ENCODE measurements at regions not wholly inside any gene's neighbourhood (a gene's known extent, or its start where the extent isn't known, plus 50 kb on each side); places are given as distances from the start of the nearest gene placed in this dataset.
"Not testable (repeated sequence)": the region's sequence is repeated elsewhere in the genome, so short reads cannot be mapped to it uniquely, and the experiment has no call there.

DNA sequence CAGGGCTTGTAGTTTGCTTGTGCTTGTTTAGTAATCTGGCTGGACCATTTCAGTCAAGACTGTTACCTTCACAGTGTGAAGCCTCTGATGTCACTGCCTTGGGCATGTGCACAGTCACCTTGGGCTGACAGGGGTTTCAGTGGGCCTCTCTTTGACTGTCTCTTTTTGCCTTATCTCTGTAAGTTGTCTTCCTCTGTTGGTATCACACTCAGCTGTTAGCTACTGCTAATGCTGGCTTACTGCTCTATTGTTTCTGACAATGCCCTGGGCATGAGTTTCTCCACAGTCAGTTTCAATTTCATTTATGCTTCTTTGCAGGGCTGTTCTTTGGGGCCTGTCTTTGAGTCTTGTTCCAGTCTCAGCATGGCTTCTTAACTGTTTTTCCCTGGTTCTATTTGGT is 201.9 kb upstream of the SHH start:
- DNase-seq (ENCODE audit: low spot score): no peak
- Histone ChIP-seq H3K27ac (no peak overlapping the region), H3K4me3 (no peak overlapping the region)
- TF ChIP-seq, protein P1, sequence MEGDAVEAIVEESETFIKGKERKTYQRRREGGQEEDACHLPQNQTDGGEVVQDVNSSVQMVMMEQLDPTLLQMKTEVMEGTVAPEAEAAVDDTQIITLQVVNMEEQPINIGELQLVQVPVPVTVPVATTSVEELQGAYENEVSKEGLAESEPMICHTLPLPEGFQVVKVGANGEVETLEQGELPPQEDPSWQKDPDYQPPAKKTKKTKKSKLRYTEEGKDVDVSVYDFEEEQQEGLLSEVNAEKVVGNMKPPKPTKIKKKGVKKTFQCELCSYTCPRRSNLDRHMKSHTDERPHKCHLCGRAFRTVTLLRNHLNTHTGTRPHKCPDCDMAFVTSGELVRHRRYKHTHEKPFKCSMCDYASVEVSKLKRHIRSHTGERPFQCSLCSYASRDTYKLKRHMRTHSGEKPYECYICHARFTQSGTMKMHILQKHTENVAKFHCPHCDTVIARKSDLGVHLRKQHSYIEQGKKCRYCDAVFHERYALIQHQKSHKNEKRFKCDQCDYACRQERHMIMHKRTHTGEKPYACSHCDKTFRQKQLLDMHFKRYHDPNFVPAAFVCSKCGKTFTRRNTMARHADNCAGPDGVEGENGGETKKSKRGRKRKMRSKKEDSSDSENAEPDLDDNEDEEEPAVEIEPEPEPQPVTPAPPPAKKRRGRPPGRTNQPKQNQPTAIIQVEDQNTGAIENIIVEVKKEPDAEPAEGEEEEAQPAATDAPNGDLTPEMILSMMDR (IDR thresholded peaks at IDR 0.05): no peak

DNA sequence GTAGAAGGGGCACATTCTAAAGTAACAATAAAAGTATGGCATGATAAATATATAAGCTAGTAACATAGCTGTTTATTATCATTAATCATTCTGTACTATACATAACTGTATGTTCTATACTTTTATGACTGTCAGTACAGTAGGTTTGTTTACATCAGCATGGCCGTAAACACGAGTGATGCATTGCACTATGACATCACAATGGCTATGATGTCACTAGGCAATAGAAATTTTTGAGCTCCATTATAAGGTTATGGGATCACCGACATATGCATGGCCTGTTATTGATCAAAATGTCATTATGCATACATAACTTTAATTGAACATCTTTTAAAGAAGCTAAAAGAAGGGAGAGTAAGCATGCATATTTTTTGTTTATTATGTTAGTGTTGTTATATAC is 200.1 kb upstream of the SHH start:
- TF ChIP-seq, protein P1 (IDR thresholded peaks at IDR 0.05): no peak

DNA sequence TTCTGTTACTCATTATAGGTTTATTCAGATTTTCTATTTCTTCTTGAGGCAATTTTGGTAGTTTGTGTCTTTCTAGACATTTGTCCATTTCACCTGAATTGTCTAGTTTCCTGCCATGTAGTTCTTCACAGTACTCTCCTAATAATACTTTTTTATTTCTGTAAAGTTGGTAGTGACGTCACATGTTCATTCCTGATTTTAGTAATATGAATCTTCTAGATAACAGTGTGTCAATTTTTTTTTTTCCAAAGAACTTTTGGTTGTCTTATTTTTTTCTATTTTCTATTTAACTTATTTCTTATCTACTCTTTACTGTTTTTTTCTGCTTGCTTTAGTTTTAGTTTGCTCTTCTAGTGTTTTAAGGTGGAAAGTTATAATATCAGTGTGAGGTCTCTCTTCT is 197.3 kb upstream of the SHH start:
- TF ChIP-seq, protein P1 (IDR thresholded peaks at IDR 0.05): no peak
- Histone ChIP-seq H3K4me3 (no peak overlapping the region), H3K27ac (no peak overlapping the region)
- DNase-seq (ENCODE audit: low spot score): no peak

More for the DNA sequence above, 200.1 kb upstream of the SHH start:
- no peak for DNase-seq (ENCODE audit: low spot score)
- H3K4me3 ChIP-seq: no peak overlapping the region
- no peak overlapping the region for H3K27ac ChIP-seq

DNA sequence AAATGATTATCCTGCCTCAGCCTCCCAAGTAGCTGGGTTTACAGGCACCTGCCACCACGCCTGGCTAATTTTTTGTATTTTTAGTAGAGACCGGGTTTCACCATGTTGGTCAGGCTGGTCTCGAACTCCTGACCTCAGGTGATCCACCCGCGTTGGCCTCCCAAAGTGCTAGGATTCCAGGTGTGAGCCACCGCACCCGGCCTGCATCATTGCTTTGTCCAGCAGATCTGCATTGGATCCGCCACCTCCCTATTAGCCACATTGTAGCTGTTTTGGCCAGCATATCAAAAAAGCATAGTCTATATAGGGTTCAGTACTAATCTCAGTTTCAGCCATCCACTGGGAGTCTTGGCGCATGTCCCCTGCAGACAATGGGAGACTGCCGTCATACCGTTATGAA is 194.6 kb upstream of the SHH start:
- DNase-seq (ENCODE audit: low spot score); H3K4me3 ChIP-seq; H3K27ac ChIP-seq: not testable (repeated sequence)

DNA sequence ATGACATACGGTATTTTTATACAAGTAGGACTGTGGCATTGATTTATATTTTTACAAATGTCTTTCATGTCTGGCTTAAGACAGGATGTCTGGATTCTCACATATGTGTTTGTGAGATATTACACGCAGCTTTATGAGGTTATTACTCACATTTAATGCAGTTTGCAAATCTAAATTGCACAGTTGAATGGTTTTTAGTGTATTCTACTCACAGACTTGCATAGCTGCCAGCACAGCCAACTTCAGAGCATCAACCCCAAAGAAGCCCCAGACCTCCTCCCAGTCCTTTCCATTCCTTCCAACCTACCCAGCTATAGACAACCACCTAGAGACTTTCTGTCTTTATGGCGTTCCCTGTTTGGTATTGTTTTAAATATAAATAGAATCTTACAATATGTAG is 193.8 kb upstream of the SHH start:
- TF ChIP-seq, protein P1 (IDR thresholded peaks at IDR 0.05): no peak
- no peak for DNase-seq (ENCODE audit: low spot score)
- H3K4me3 ChIP-seq: no peak overlapping the region
- no peak overlapping the region for H3K27ac ChIP-seq

DNA sequence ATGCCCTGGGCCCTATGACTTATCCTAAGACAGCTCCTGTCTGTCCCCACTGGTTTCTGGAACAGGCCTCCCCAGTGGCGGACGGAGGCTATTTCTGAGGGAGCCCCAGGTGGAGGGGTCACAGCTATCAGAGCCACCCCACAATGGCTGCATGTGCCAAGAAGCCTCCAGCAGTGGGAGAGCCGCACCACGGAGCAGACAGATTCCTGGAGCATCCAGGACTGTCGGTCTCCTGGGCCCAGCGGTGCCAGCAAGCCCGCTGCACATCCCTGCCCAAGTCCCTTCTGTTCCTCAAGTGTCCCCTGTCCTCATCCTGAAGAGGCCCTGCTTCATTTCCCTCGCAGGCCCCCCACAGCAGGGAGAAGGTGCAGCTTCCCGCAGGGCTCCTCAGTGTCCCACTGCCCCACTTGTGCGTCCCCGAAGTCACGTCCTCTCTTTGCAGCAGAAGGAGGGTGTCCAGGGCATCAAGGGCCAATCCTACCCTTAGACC is 193.0 kb upstream of the SHH start:
- TF ChIP-seq, protein P1 (IDR thresholded peaks at IDR 0.05): no peak
- DNase-seq (ENCODE audit: low spot score): peak; percentile 66
- H3K27ac ChIP-seq: no peak overlapping the region
- H3K4me3 ChIP-seq: no peak overlapping the region

DNA sequence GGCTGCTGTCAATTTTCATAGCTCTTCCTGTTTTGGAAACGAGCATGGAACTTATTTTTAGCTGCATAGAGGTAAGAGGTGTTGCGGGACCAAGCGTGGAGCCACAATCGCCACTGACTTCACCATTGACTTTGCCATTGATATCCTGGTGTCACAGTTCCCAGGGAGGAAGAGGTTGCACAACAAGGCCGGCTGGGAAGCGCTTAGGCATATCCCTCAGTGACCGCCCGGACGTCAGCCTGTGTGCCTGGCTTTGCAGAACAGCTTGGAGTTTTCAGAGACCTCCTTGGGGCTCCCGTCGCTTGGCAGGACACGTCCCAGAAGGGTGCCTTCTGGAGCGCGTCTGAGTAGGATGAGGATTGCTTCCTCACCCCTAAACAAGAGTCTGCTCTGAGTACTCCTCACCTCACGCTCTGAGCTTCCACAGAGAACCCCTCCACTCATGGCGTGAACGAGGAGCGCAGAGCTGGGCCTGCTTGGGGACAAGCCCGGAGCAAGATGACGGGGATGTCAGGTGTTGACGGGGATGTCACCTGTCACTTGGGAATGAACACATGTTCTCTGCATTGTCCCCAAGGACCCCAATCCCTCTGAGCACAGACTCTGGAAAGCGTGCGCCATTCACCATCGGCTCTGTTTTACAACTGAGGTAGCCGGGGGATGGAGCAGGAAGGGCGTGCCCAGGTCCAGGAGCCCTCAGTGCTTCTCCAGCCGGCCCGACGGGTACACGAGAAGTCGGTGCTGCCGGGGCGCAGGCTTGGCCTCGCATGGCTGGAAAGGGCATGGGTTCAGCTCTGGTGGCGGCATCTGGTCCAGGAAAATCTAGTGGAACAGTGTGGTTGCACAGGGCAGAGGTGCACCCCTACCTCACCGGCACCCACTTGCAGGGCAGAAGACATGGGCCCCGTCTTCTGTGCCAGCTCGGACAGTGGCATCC is 192.3 kb upstream of the SHH start:
- TF ChIP-seq, protein P1 (IDR thresholded peaks at IDR 0.05): no peak
- DNase-seq (ENCODE audit: low spot score): peak; percentile 63
- Histone ChIP-seq H3K27ac (no peak overlapping the region), H3K4me3 (no peak overlapping the region)

Measured in coronary artery (tissue), 2 donors.